ENCODE measurements at regions not wholly inside any gene's neighbourhood (a gene's known extent, or its start where the extent isn't known, plus 50 kb on each side); places are given as distances from the start of the nearest gene placed in this dataset.

DNA sequence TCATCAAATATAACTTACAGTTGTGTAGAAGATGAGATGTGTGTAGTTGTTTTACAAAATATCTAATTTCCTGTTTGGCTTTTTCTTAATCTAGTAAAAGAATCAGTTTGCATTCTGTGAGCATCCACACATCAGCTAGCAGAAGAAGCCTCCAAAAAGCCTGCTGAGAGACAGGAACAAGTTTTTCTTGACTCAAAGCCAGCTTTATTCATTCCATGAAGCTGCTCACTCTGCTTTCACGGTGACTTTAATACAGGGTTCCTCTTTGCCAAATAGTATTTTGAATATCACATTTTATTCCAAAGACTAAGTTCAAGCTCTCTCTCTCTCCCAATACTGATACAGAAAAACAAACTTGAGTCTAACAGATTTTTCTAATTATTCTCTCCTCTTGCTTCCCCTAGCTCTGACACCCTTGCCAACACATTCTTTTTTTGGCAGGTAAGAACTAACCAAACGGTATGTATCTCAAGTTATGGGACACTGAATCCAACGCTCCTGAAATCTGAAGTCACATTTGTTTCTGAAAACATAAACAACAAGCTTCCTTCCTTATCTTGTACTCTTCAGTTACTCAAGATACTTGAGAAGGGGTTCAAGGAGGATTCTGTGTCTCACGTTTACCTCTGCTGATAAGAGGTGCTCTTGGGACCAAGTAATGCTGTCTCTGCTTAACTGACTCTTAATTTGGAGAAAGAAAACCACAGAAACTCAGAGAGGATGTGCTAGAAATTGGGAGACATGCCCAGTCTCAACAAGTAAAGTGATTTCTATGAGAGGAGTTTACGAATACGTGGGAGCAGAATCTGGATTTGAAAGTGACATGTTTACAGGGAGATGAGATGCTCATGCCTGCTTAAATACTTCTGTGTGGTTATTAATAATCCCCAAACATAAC is 184.2 kb upstream of the SPTLC3 start:
- H3K9me3 ChIP-seq, result no peaks in the 10 kb centered on the region
- ATAC-seq, result no peak
- H3K27ac ChIP-seq, result no peak overlapping the region
- TF ChIP-seq, protein P1, sequence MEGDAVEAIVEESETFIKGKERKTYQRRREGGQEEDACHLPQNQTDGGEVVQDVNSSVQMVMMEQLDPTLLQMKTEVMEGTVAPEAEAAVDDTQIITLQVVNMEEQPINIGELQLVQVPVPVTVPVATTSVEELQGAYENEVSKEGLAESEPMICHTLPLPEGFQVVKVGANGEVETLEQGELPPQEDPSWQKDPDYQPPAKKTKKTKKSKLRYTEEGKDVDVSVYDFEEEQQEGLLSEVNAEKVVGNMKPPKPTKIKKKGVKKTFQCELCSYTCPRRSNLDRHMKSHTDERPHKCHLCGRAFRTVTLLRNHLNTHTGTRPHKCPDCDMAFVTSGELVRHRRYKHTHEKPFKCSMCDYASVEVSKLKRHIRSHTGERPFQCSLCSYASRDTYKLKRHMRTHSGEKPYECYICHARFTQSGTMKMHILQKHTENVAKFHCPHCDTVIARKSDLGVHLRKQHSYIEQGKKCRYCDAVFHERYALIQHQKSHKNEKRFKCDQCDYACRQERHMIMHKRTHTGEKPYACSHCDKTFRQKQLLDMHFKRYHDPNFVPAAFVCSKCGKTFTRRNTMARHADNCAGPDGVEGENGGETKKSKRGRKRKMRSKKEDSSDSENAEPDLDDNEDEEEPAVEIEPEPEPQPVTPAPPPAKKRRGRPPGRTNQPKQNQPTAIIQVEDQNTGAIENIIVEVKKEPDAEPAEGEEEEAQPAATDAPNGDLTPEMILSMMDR (IDR thresholded peaks at IDR 0.05), result no peak
- intact Hi-C loops (cut with DNase I), result no loop called here
- H3K36me3 ChIP-seq, result no peaks in the 10 kb centered on the region
- no peak overlapping the region for H3K4me3 ChIP-seq
- DNase-seq, result no peak
- H3K27me3 ChIP-seq, result no peaks in the 10 kb centered on the region
- no peaks in the 10 kb centered on the region for H3K4me1 ChIP-seq

DNA sequence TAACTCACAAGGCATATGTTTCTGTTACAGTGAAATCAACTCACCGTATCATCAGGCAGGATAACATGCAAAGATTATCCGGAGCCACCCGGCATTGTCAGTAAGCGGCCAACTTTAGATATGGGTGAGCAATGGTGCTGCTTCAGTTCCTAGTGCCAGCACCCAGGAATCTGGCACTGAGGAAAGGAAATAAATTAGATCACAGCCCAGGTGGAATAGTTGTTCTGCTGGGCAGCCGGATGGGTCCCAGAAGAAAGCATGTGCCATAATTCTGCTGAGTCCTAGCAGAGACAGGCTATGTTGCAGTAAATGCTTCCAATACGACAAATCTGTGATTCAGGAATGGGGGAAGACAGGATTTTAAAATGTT is 183.6 kb upstream of the SPTLC3 start:
- H3K27me3 ChIP-seq, result no peaks in the 10 kb centered on the region
- H3K27ac ChIP-seq, result no peak overlapping the region
- TF ChIP-seq, protein P1 (IDR thresholded peaks at IDR 0.05), result no peak
- intact Hi-C loops (cut with DNase I), result no loop called here
- DNase-seq, result no peak
- no peaks in the 10 kb centered on the region for H3K4me1 ChIP-seq
- no peaks in the 10 kb centered on the region for H3K9me3 ChIP-seq
- H3K4me3 ChIP-seq, result no peak overlapping the region
- no peaks in the 10 kb centered on the region for H3K36me3 ChIP-seq
- ATAC-seq, result no peak

DNA sequence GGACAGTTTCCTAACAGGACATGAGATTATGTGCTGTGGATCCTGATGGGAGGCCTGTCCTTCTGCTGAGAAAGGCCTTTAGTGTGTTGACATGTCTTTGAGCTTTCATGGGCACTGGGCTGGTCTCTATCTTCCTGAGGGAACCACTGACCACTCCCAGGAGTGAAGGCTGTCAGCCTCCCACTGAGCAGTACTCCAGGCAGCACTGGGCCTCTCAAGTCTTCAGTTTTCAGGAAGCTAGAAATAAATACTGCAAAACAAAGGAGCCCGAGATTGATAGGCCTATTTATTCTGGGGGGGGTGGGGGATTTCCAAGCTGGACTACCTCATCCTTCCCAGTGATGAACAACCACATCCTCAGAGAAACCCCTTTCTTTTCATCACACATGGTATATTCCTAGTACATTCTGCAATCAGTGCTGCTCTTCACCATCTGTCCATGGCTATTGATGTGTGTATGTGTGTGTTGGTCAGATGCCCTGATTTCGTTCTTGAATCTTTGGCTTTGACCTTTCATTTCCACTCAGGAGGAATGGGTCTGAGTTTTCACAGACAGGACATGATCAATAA is 180.9 kb upstream of the SPTLC3 start:
- ATAC-seq (peak; percentile 25), DNase-seq (no peak)
- no peak overlapping the region for H3K4me3 ChIP-seq
- TF ChIP-seq, protein P1 (IDR thresholded peaks at IDR 0.05), result no peak
- H3K27me3 ChIP-seq, result no peaks in the 10 kb centered on the region
- intact Hi-C loops (cut with DNase I), result no loop called here
- no peak overlapping the region for H3K27ac ChIP-seq
- H3K9me3 ChIP-seq, result no peaks in the 10 kb centered on the region
- H3K4me1 ChIP-seq, result no peaks in the 10 kb centered on the region
- H3K36me3 ChIP-seq, result no peaks in the 10 kb centered on the region

DNA sequence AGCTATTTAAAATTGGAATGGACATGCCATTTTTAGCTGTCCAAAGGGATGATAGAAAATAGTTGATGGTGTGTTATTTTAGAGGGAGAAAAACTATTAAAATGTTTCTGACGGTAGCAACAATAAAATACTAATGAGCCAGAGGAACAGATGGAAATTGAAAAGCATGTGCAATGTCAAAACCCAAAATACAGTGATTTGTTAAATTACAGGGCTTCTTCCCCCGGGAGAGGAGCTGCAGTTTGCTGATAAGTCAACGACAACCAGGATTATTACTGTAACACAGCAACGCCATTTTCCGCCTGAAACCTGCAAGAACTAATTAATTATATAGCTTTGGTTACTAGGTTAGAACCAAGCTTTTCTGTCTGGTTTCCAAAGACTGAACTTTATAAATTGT is 179.6 kb upstream of the SPTLC3 start:
- no peaks in the 10 kb centered on the region for H3K4me1 ChIP-seq
- intact Hi-C loops (cut with DNase I), result no loop called here
- TF ChIP-seq, protein P1 (IDR thresholded peaks at IDR 0.05), result no peak
- ATAC-seq (no peak), DNase-seq (no peak)
- no peaks in the 10 kb centered on the region for H3K9me3 ChIP-seq
- H3K4me3 ChIP-seq, result no peak overlapping the region
- H3K27me3 ChIP-seq, result no peaks in the 10 kb centered on the region
- H3K27ac ChIP-seq, result no peak overlapping the region
- H3K36me3 ChIP-seq, result no peaks in the 10 kb centered on the region

DNA sequence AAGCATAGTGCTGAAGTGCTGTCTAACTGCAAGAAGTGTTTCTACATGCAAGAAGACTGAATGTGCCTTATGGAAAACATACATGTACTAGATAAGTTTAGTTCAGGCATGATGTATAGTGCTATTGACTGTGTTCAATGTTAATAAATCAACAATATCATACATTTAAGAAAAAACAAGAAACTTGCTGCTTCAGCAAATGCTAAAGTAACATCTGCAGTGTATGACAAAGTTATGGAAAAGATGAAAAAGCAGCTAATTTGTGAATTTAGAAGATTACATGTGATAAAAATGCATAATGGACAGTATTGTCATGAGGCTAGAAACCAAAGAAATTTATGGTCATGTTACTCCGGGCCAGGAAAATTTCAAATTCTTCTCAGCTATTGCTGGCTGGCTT is 174.9 kb upstream of the SPTLC3 start:
- ATAC-seq (no peak), DNase-seq (no peak)
- Histone ChIP-seq H3K36me3 (no peaks in the 10 kb centered on the region), H3K27ac (no peak overlapping the region), H3K4me3 (no peak overlapping the region), H3K4me1 (no peaks in the 10 kb centered on the region), H3K9me3 (no peaks in the 10 kb centered on the region), H3K27me3 (no peaks in the 10 kb centered on the region)
- TF ChIP-seq, protein P1 (IDR thresholded peaks at IDR 0.05), result no peak
- intact Hi-C loops (cut with DNase I), result no loop called here
